LNCaP clone FGC (cell line): ENCODE measurements at regions not wholly inside any gene's neighbourhood (a gene's known extent, or its start where the extent isn't known, plus 50 kb on each side); places are given as distances from the start of the nearest gene placed in this dataset.

ENCODE experiments used
- DNase-seq: peaks from one replicate; pipeline ENCODE4 v3.0.0-alpha.2; 2011; ENCODE audit warnings: low read depth
- H3K4me3 ChIP-seq: 2 replicates; pipeline ENCODE4 v1.5.1; 2011; ENCODE audit warnings: mild to moderate bottlenecking, low read depth, low read length, control low read depth
- CTCF ChIP-seq: IDR thresholded peaks from 2 replicates; pipeline ENCODE4 v1.5.1; 2012; ENCODE audit warnings: mild to moderate bottlenecking; ENCODE audit not compliant: control insufficient read depth, insufficient read depth; ENCODE audit errors: extremely low read depth

GRCh38 chr1:29896791-29897714 lies 660.7 kb downstream of the PTPRU start:
- H3K4me3 ChIP-seq, result no peak overlapping the region
- no peak for TF ChIP-seq CTCF
- no peak for DNase-seq

- TF ChIP-seq CTCF, result no peak
- no peak overlapping the region for H3K4me3 ChIP-seq
- DNase-seq, result no peak
These were observed 660.0 kb downstream of the PTPRU start for GRCh38 chr1:29896300-29896699.

- no peak for DNase-seq
- TF ChIP-seq CTCF, result no peak
- H3K4me3 ChIP-seq, result no peak overlapping the region
These were observed 658.9 kb downstream of the PTPRU start for GRCh38 chr1:29895201-29895600.

- DNase-seq, result no peak
- H3K4me3 ChIP-seq, result no peak overlapping the region
- no peak for TF ChIP-seq CTCF
These were observed 658.0 kb downstream of the PTPRU start for GRCh38 chr1:29894311-29894710.

GRCh38 chr1:29893806-29894205 lies 657.5 kb downstream of the PTPRU start:
- DNase-seq, result no peak
- no peak for TF ChIP-seq CTCF
- no peak overlapping the region for H3K4me3 ChIP-seq

GRCh38 chr1:29893046-29893723 lies 656.9 kb downstream of the PTPRU start:
- no peak overlapping the region for H3K4me3 ChIP-seq
- no peak for TF ChIP-seq CTCF
- DNase-seq, result no peak
